IMR-90 (cell line): ENCODE measurements at regions not wholly inside any gene's neighbourhood (a gene's known extent, or its start where the extent isn't known, plus 50 kb on each side); places are given as distances from the start of the nearest gene placed in this dataset.

Source experiments
- BHLHE40 ChIP-seq: fragments of 150-350 bp; IDR thresholded peaks from 2 replicates; pipeline ENCODE4 v1.6.1; 2016; ENCODE audit warnings: mild to moderate bottlenecking, low read depth, low read length
- CEBPB ChIP-seq: IDR thresholded peaks from 2 replicates; pipeline ENCODE4 v1.6.1; 2012; ENCODE audit warnings: low read depth, low read length, improper control_type of control experiment
- FOS ChIP-seq: fragments of 150-350 bp; IDR thresholded peaks from 2 replicates; pipeline ENCODE4 v1.6.1; 2016; ENCODE audit warnings: low read depth, low read length
- MAZ ChIP-seq: IDR thresholded peaks from 2 replicates; pipeline ENCODE4 v1.6.1; 2012; ENCODE audit warnings: low read depth, mild to moderate bottlenecking, low read length, improper control_type of control experiment, moderate library complexity, borderline replicate concordance
- MXI1 ChIP-seq: IDR thresholded peaks from 2 replicates; pipeline ENCODE4 v1.6.1; 2012; ENCODE audit warnings: low read depth, mild to moderate bottlenecking, low read length, moderate library complexity, borderline replicate concordance
- NFE2L2 ChIP-seq: fragments of 150-350 bp; IDR thresholded peaks from 2 replicates; pipeline ENCODE4 v1.6.1; 2016; ENCODE audit warnings: low read depth, mild to moderate bottlenecking, low read length
- POLR2A ChIP-seq: IDR thresholded peaks from 2 replicates; pipeline ENCODE4 v1.6.1; 2012; ENCODE audit warnings: mild to moderate bottlenecking, low read depth, low read length
- SMC3 ChIP-seq: fragments of 150-350 bp; IDR thresholded peaks from 2 replicates; pipeline ENCODE4 v1.6.1; 2016; ENCODE audit warnings: low read depth, mild to moderate bottlenecking, antibody characterized with exemption, low read length, moderate library complexity
- TF ChIP-seq, protein P1 (sequence below): conservative IDR thresholded peaks from 2 replicates; pipeline ENCODE4 v1.5.1; 2012; ENCODE audit warnings: mild to moderate bottlenecking, low read depth, low read length, improper control_type of control experiment
- TF ChIP-seq, protein P2 (sequence below): fragments of 150-350 bp; IDR thresholded peaks from 2 replicates; pipeline ENCODE4 v1.6.1; 2017; ENCODE audit warnings: mild to moderate bottlenecking, antibody characterized with exemption, low read length, low read depth

- TF ChIP-seq POLR2A (no peak), MAZ (no peak), NFE2L2 (no peak), BHLHE40 (no peak), FOS (no peak), MXI1 (no peak), SMC3 (no peak), CEBPB (no peak)
- TF ChIP-seq, protein P1, sequence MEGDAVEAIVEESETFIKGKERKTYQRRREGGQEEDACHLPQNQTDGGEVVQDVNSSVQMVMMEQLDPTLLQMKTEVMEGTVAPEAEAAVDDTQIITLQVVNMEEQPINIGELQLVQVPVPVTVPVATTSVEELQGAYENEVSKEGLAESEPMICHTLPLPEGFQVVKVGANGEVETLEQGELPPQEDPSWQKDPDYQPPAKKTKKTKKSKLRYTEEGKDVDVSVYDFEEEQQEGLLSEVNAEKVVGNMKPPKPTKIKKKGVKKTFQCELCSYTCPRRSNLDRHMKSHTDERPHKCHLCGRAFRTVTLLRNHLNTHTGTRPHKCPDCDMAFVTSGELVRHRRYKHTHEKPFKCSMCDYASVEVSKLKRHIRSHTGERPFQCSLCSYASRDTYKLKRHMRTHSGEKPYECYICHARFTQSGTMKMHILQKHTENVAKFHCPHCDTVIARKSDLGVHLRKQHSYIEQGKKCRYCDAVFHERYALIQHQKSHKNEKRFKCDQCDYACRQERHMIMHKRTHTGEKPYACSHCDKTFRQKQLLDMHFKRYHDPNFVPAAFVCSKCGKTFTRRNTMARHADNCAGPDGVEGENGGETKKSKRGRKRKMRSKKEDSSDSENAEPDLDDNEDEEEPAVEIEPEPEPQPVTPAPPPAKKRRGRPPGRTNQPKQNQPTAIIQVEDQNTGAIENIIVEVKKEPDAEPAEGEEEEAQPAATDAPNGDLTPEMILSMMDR, result no peak
- TF ChIP-seq, protein P2, sequence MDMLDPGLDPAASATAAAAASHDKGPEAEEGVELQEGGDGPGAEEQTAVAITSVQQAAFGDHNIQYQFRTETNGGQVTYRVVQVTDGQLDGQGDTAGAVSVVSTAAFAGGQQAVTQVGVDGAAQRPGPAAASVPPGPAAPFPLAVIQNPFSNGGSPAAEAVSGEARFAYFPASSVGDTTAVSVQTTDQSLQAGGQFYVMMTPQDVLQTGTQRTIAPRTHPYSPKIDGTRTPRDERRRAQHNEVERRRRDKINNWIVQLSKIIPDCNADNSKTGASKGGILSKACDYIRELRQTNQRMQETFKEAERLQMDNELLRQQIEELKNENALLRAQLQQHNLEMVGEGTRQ, result no peak
Observed at GRCh38 chr5:44233691-44234090, 155.5 kb downstream of the FGF10 start.
